DND-41 (cell line): ENCODE measurements at regions not wholly inside any gene's neighbourhood (a gene's known extent, or its start where the extent isn't known, plus 50 kb on each side); places are given as distances from the start of the nearest gene placed in this dataset.

Experiments used
- CTCF ChIP-seq: IDR thresholded peaks from 2 replicates; pipeline ENCODE4 v1.5.1; 2012; ENCODE audit warnings: borderline replicate concordance, low read length, moderate library complexity, mild to moderate bottlenecking; ENCODE audit not compliant: poor library complexity, severe bottlenecking; ENCODE audit errors: extremely low read depth
- EZH2 ChIP-seq: IDR thresholded peaks from 3 replicates; pipeline ENCODE4 v1.6.1; 2012; ENCODE audit warnings: borderline replicate concordance, low read depth, mild to moderate bottlenecking, moderate library complexity, low read length, inconsistent platforms; ENCODE audit not compliant: severe bottlenecking

GRCh38 chr20:24405810-24406209, 63.6 kb upstream of the SYNDIG1 start:
- no peak for TF ChIP-seq CTCF
- no peak for TF ChIP-seq EZH2
